ENCODE measurements at regions not wholly inside any gene's neighbourhood (a gene's known extent, or its start where the extent isn't known, plus 50 kb on each side); places are given as distances from the start of the nearest gene placed in this dataset.

DNA sequence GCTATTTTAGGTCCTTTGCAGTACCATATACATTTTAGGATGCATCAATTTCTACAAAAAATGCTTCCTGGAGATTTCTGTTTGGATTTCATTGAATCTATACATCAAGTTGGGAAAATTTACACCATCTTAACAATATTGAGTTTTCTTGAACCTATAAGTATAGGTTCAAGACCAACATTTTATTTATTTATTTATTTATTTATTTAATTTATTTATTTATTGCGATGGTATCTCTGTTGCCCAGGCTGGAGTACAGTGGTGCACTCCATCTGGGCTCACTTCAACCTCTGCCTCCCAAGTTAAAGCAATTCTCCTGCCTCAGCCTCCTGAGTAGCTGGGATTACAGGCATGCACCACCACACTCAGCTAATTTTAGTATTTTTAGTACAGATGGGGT lies 125.0 kb upstream of the HS3ST2 start:
- TF ChIP-seq, protein P1, sequence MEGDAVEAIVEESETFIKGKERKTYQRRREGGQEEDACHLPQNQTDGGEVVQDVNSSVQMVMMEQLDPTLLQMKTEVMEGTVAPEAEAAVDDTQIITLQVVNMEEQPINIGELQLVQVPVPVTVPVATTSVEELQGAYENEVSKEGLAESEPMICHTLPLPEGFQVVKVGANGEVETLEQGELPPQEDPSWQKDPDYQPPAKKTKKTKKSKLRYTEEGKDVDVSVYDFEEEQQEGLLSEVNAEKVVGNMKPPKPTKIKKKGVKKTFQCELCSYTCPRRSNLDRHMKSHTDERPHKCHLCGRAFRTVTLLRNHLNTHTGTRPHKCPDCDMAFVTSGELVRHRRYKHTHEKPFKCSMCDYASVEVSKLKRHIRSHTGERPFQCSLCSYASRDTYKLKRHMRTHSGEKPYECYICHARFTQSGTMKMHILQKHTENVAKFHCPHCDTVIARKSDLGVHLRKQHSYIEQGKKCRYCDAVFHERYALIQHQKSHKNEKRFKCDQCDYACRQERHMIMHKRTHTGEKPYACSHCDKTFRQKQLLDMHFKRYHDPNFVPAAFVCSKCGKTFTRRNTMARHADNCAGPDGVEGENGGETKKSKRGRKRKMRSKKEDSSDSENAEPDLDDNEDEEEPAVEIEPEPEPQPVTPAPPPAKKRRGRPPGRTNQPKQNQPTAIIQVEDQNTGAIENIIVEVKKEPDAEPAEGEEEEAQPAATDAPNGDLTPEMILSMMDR (IDR thresholded peaks at IDR 0.05), result no peak
- TF ChIP-seq POLR2A (IDR thresholded peaks at IDR 0.05), result no peak

Data from sigmoid colon (tissue), 3 donors.